Stimulated activated CD4-positive, alpha-beta T cell treated with anti-CD3 and anti-CD28 coated beads, Interleukin-4, amount 100 ng/mL, for 1 hour (primary cell): ENCODE measurements at regions not wholly inside any gene's neighbourhood (a gene's known extent, or its start where the extent isn't known, plus 50 kb on each side); places are given as distances from the start of the nearest gene placed in this dataset.
"Not testable (repeated sequence)": the region's sequence is repeated elsewhere in the genome, so short reads cannot be mapped to it uniquely, and the experiment has no call there.

Experiments used
- DNase-seq: peaks from one replicate; pipeline ENCODE4 v3.0.0-alpha.2; 2020

- no peak for DNase-seq
Measured at GRCh38 chr13:22871231-22871630, 309.5 kb upstream of the SGCG start.

DNA sequence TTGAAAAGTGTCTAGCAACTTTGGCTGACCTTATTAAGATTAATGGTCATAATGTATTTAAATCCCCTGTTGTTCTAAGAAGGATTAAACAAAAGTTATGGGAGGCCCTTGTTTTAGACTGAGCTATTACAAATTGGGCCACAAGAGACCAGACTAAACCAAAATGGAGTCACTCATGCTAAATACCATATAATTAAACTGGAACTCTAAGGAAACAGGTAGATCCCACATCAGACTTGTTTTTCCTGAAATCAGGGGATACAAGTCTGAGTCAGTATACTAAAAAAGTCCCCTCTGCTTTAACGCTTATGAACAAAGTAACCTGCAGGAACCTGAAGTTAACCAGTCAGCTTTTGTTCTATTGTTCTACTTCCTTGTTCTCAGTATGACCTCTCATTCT lies 305.9 kb upstream of the SGCG start:
- DNase-seq = no peak

DNA sequence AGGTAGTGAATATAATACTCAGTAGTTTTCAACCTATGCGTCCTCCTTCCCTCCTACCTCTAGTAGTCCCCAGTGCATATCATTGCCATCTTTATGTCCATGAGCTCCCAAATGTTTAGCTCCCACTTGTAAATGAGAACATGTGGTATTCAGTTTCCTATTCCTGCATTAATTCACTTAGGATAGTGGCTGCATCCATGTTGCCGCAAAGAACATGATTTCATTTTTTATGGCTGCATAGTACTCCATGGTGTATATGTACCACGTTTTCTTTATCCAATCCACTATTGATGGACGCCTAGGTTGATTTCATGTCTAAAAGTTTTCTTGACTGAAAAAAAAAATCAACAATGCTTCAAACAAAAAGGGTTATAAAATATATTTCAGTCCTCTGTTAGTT lies 303.4 kb upstream of the SGCG start:
- DNase-seq = no peak

GRCh38 chr13:22880741-22881720 lies 299.7 kb upstream of the SGCG start:
- DNase-seq = no peak

- DNase-seq = not testable (repeated sequence)
Measured at GRCh38 chr13:22881721-22882608, 298.8 kb upstream of the SGCG start.

GRCh38 chr13:22883262-22883840 lies 297.4 kb upstream of the SGCG start:
- no peak for DNase-seq

DNA sequence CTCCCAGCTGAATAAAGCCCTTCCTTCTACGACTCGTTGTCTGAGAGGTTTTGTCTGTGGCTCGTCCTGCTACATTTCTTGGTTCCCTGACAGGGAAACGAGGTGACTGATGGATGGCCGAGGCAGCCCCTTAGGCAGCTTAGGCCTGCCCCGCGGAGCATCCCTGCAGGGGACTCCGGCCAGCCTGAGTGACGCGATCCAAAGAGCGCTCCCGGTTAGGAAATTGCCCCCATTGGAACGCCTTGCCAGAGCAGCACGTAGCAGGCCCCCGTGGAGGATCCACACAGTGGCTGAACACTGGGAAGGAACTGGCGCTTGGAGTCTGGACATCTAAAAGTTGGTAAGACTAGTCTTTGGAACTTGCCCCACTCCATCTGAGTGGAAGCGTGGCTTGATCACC lies 296.8 kb upstream of the SGCG start:
- no peak for DNase-seq

- not testable (repeated sequence) for DNase-seq
Measured at GRCh38 chr13:22886061-22886460, 294.7 kb upstream of the SGCG start.

DNA sequence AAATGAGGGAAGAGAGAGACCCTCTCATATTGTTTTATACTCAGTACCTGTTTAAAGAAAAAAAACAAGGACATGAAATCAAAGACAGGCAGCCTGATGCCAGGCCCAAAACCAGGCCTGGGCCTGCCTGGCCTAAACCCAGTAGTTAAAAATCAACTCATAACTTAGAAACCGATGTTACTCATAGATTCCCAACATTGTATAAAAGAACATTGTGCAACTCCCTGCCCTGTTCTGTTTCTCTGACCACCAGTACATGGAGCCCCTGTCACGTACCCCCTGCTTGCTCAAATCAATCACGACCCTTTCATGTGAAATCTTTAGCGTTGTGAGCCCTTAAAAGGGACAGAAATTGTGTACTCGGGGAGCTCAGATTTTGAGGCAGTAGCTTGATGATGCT lies 291.4 kb upstream of the SGCG start:
- not testable (repeated sequence) for DNase-seq

GRCh38 chr13:22893204-22893603 lies 287.6 kb upstream of the SGCG start:
- no peak for DNase-seq

DNA sequence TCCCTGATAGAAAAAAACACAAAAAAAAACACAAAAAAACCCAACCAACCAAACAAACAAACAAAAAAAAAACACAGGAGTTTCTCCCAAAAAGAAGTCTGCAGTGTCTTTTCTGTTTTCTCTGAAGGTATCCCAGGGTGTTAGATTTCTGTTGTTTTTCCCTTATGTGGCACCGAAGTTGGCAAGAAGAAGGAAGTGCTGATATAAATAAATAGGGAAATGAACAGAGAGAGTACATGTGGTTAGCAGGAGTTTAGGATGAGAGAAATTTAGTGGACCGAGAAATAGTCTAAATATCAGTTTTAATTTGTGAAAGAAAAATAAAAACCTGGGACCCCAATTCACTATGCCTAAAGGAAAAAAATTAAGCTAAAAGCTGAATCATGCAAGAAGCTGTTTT lies 287.0 kb upstream of the SGCG start:
- no peak for DNase-seq

DNA sequence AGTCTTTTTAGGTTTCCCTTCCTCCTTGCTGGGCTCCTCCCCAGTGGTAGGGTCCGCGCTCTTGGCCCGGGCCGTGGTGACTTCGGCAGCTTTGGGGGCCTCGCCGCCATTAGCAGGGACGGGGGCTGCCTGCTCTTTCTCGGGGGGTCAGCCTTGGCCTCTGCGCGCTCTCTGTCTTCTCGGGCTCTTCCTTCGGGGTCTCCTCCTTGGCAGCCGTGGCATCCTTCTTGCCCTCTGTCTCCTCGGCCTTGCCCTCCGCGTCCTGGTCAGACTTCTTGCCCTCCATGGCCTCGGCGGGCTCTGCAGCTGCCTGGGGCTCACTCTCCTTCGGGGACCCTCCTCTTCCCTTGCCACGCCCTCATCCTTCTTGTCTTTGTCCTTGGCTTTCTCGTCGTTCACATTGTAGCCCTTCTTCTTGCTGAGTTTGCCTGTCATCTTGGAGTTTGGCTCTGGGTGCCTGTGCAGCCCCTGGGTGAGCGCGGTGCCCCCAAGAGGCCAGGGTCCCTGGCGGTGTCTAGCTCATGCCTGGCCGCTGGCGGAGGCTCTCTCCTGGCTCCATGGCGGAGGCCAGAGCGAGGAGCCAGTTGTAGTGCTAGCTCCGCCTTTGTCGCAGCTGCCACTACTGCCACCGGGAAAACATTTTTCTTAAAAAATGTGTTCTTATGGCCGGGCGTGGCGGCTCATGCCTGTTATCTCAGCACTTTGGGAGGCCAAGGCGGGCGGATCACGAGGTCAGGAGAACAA lies 283.0 kb upstream of the SGCG start:
- DNase-seq = no peak

- DNase-seq = not testable (repeated sequence)
Measured at GRCh38 chr13:22900416-22900951, 280.3 kb upstream of the SGCG start.

DNA sequence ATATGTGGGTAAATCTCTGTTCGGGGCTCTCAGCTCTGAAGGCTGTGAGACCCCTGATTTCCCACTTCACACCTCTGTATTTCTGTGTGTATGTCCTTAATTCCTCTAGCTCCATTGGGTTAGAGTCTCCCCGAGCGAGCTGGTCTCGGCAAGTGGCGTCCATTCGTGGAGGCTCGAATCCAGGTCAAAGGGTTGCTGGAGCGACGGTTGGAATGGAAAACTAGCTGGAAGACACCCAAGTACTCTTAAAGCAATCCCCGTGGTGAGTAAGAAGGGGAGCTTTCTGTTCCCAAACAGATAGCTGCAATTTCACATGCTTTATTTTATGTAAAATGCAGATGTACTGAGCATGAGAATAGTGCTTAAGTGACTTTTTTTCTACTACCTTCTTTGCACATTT lies 277.5 kb upstream of the SGCG start:
- DNase-seq = no peak

GRCh38 chr13:22903925-22904324 lies 276.9 kb upstream of the SGCG start:
- DNase-seq = no peak

GRCh38 chr13:22915442-22916082 lies 265.2 kb upstream of the SGCG start:
- DNase-seq = no peak

- DNase-seq = not testable (repeated sequence)
Measured at GRCh38 chr13:22916276-22916675, 264.5 kb upstream of the SGCG start.

DNA sequence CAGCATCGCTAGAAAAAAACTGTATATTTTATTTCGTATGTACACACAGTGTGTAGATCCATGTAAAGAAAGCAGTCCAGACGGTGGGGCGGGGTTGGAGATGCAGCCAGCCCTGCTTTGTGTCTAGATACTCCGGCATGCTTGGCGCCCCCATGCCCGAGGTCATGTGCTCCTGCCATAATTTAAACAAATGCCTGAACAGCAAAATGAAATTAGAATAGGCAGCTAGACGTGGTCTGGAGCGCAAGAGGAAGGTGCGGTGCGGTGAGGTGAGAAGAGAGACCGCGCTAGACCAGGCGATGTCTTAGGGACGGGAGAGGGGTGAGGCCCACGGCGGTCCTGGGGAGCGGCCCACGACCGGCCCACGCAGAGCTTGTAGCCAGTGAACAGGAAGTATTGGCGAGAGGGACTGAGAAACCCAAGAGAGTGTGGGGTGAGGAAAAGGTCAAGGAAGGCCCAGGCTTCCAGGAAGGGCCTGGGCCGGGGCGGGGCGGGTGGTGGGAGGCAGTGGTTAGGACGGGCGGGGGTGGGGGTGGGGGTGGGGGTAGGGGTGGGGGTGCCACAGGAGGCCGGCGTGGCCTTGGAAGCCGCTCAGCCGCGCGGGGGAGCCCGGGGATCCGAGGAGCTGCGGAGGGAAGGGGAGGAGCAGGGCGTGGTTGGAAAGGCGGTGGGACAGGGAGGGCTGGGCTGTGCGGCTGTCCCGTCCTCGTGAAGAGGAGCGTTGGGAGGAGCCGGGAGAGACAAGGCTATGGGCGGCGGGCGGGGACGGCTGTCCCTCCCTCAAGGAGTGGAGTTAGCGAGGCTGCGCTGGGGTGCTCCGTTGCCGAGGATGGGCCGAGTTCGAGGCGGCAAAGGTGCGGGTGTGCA lies 254.7 kb upstream of the SGCG start:
- no peak for DNase-seq

DNA sequence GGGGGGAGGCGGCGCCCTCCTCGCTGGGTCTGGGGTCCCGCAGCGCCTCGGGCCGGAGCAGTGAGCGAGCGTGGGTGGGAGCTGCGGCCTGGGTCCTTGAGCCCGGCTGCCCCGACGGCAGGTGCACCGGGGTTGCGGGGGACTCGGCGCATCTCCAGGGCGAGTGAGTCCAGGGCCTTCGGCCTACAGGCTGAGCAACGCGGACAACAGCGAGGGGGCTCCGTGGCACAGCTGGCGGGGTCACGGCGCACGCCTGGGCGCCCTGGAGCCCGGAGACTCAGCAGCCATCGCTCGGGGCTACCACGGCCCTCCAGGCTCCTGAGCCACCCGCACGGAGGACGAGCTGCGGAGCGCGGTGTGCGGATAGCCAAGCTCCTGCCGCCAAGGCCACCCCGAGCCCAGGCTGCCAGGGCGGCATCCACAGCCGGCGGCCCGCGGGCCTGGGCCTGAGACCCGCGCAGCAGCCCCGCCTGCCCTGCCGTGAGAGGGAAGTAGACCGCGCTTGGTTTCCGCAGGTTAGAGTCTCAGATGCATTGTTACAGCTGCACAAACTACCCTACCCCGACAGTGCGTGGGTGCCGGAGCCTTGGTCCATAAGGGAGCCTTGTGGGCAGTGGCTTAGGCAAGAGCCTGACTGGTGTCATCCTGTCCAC lies 253.9 kb upstream of the SGCG start:
- DNase-seq = no peak

DNA sequence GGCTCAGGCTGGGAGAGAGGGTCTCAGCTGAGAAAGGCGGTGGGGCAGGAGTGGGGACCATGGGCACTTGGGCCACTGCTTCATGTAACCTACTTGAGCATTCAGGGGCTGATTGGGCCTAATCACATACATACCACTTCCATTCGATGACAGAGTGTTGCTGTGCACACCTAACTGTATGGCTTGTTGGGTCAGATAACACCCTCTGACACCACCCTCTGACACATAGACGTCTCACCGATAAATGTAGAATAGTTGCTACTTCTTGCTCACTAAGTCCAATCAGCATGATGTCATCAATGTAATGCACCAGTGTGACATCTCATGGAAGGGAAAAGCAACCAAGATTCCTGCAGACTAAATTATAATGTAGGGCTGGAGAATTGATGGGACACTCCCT lies 252.9 kb upstream of the SGCG start:
- DNase-seq = not testable (repeated sequence)
